CD4-positive, CD25-positive, alpha-beta regulatory T cell (primary cell): ENCODE measurements at regions not wholly inside any gene's neighbourhood (a gene's known extent, or its start where the extent isn't known, plus 50 kb on each side); places are given as distances from the start of the nearest gene placed in this dataset.
A peak's percentile ranks its signal among the peaks of the same experiment; 100 is the strongest.
"Not testable (repeated sequence)": the region's sequence is repeated elsewhere in the genome, so short reads cannot be mapped to it uniquely, and the experiment has no call there.

Source experiments
- ATAC-seq, 2 donors: fragments of 150-1000 bp; cut with Tn5 transposase; one replicate each; pipeline ENCODE4 v1.10.0; 2021; ENCODE audit warnings: low read depth in 2 of 2, moderate number of reproducible peaks in 2 of 2, moderate library complexity in 1 of 2
- DNase-seq, 3 donors: peaks; one replicate each; pipeline versions ENCODE4 v3.0.0 to v3.0.0-alpha.2; 2012 to 2022; ENCODE audit warnings: mixed read lengths in 1 of 3
- H3K27ac ChIP-seq: one replicate; pipeline ENCODE4 v1.7.0; 2013; ENCODE audit warnings: mild to moderate bottlenecking, low read length; ENCODE audit not compliant: insufficient read depth, poor library complexity, severe bottlenecking
- H3K27me3 ChIP-seq: one replicate; pipeline ENCODE4 v1.7.0; 2013; ENCODE audit warnings: low read length; ENCODE audit not compliant: control insufficient read depth, insufficient read depth
- H3K36me3 ChIP-seq: one replicate; pipeline ENCODE4 v1.7.0; 2013; ENCODE audit warnings: mild to moderate bottlenecking, low read length, moderate library complexity; ENCODE audit not compliant: control insufficient read depth, insufficient read depth
- H3K4me1 ChIP-seq: 2 replicates; pipeline ENCODE4 v1.7.0; 2013; ENCODE audit warnings: mild to moderate bottlenecking, low read length; ENCODE audit not compliant: insufficient read depth, control insufficient read depth, poor library complexity, severe bottlenecking
- H3K4me3 ChIP-seq: one replicate; pipeline ENCODE4 v1.7.0; 2013; ENCODE audit warnings: low read depth, mild to moderate bottlenecking, low read length, moderate library complexity
- H3K9me3 ChIP-seq, 2 experiments: 1 replicate in 1 of 2; 2 replicates in 1 of 2; pipeline ENCODE4 v1.7.0; 2013; ENCODE audit warnings: low read length in 2 of 2, mild to moderate bottlenecking in 1 of 2, moderate library complexity in 1 of 2; ENCODE audit not compliant: control insufficient read depth in 2 of 2
- H3K27ac Mint-ChIP-seq, 3 donors: one replicate each; pipeline ENCODE4 v1.8.0; 2020 to 2022; ENCODE audit warnings: mild to moderate bottlenecking in 3 of 3, mixed read lengths in 3 of 3, moderate library complexity in 2 of 3
- H3K27me3 Mint-ChIP-seq: one replicate; pipeline ENCODE4 v1.8.0; 2022; ENCODE audit warnings: mild to moderate bottlenecking, mixed read lengths
- H3K36me3 Mint-ChIP-seq: one replicate; pipeline ENCODE4 v1.8.0; 2020; ENCODE audit warnings: mixed read lengths
- H3K4me1 Mint-ChIP-seq, 4 donors: one replicate each; pipeline ENCODE4 v1.8.0; 2020 to 2022; ENCODE audit warnings: mixed read lengths in 4 of 4, mild to moderate bottlenecking in 1 of 4
- H3K4me3 Mint-ChIP-seq, 4 donors: one replicate each; pipeline ENCODE4 v1.8.0; 2020 to 2022; ENCODE audit warnings: mild to moderate bottlenecking in 4 of 4, mixed read lengths in 4 of 4, moderate library complexity in 3 of 4
- H3K9me3 Mint-ChIP-seq, 7 donors: one replicate each; pipeline ENCODE4 v1.8.0; 2020 to 2022; ENCODE audit warnings: mixed read lengths in 7 of 7, mild to moderate bottlenecking in 3 of 7, moderate library complexity in 2 of 7

DNA sequence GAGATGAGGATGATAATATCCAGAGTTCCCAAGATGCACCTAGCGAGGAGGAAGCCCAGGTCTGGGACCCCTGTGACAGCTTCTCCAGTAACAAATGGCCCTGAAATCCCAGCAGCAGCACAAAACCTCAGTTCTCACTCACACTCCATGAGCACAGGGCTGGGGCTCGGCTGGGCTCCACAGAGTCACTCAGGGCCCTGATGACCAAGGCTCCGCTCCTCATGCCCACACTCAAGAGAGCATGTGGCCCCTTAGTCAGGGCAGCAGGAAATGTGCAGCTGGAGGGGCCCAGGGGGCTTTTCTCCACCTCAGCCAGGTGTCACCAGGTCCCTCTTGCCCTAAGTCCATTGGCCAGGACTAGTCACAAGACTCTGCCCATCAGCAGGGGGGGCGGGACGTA lies 242.7 kb upstream of the SFSWAP start:
- H3K27ac ChIP-seq = no peak overlapping the region
- no peaks in the 10 kb centered on the region for H3K36me3 ChIP-seq
- no peak overlapping the region for H3K27ac Mint-ChIP-seq
- no peaks in the 10 kb centered on the region for H3K9me3 ChIP-seq
- H3K4me3 Mint-ChIP-seq = no peak overlapping the region
- H3K36me3 Mint-ChIP-seq = no peaks in the 10 kb centered on the region
- H3K4me1 ChIP-seq = no peaks in the 10 kb centered on the region
- no peaks in the 10 kb centered on the region for H3K9me3 Mint-ChIP-seq
- DNase-seq (no peak), ATAC-seq (no peak)
- H3K27me3 ChIP-seq = no peaks in the 10 kb centered on the region
- no peaks in the 10 kb centered on the region for H3K27me3 Mint-ChIP-seq
- H3K4me1 Mint-ChIP-seq = no peaks in the 10 kb centered on the region
- no peak overlapping the region for H3K4me3 ChIP-seq

DNA sequence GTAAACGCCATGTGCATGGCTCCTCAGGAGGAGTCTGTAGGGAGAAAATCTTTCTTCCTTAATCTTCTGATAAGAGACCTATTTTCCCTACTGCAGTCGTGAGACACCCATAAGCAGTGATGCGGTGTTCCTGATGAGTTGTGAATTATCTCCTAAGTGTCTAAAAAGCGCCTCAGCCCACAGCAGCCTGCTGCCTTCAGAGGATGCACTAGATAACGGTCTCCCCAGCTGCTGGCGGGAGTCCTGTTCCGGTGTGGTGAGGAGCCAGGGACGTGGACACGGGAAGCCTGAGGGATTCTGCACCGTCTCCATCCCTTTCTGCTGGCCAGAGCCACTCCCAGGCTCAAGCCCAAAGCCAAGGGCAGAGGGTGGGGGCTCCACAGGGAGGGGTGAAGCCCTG lies 240.9 kb upstream of the SFSWAP start:
- not testable (repeated sequence) for H3K9me3 Mint-ChIP-seq, H3K4me1 ChIP-seq, H3K27ac Mint-ChIP-seq, H3K4me3 ChIP-seq, H3K27me3 ChIP-seq, H3K27me3 Mint-ChIP-seq, H3K9me3 ChIP-seq, DNase-seq, H3K36me3 Mint-ChIP-seq, H3K4me3 Mint-ChIP-seq, H3K27ac ChIP-seq, H3K4me1 Mint-ChIP-seq, ATAC-seq, H3K36me3 ChIP-seq

DNA sequence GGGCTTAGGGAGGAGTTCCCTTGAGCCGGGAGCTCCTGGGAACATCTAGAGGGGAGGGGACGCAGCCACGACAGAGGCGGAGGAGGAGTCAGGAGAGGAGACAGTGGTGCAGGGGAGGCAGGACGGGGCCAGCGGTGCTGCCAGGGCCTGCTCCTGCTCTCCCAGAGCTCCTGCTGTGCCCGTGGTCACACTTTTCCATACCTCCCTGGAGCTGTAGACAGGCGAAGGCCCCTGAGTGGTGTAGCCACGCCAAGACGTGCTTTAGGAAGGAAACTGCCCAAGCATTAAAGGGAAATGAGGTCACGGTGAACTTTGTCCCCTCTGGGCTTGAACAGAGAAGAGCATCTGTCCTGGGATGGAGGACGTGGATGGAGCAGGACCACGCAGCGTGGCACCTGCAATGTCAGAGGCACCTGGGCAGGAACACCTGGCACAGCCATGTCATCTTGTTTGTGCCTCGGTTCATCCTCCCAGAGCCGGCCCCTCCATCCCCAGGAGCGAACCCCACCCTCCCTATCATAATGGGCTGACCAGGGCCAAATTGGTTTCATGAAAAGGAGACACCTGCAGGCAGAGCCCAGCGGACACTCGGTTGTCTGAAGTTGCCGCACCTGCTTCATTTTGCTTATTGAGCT lies 239.5 kb upstream of the SFSWAP start:
- Histone ChIP-seq H3K27me3 (no peaks in the 10 kb centered on the region), H3K4me1 (no peaks in the 10 kb centered on the region), H3K27ac (no peak overlapping the region), H3K9me3 (no peaks in the 10 kb centered on the region), H3K36me3 (no peaks in the 10 kb centered on the region), H3K4me3 (no peak overlapping the region)
- Mint-ChIP-seq H3K27ac (no peak overlapping the region), H3K27me3 (no peaks in the 10 kb centered on the region), H3K36me3 (no peaks in the 10 kb centered on the region), H3K4me3 (no peak overlapping the region), H3K4me1 (peaks cover 0 to 8% (median 0%) of the 10 kb centered on the region in 4 donors), H3K9me3 (peaks cover 0 to 1% (median 0%) of the 10 kb centered on the region in 7 donors)
- ATAC-seq (no peak), DNase-seq (no peak)

DNA sequence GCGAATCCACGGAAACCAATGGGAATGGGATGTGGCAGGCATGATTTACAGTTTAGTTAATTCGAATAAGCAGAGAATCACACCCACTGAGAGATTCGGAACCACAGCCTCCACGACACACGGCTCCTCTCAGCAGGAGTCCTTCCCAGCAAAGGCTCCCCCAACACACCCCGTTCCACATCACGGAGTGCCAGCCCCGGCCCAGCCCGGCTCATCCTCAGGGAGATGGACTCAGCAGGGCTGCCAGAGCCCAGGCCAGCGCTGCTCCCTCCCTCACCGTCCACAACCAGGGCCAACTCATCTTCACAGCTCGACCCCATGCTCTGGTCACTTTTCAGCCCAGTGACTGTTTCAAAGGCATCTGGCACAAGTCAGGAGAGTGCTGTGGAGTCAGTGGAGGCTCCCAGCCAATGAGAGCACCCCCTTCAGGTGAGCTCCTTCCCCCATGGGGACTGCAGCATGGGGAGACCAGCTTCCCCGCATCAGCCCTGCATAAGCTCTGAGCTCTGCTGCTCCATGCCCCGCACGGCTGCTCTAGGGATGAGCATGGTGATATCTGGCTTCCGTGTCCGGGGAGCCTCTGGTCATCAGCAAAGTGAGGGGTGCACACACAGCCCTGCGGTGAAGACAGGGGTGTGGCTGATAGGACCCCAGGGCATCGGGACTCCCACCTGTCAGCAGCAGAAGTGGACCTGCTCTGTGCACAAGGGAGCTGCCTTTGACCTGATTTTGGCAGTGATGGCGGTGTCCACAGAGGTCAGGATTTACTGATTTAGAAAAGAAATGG lies 238.8 kb upstream of the SFSWAP start:
- no peaks in the 10 kb centered on the region for H3K36me3 Mint-ChIP-seq
- H3K27me3 ChIP-seq = no peaks in the 10 kb centered on the region

DNA sequence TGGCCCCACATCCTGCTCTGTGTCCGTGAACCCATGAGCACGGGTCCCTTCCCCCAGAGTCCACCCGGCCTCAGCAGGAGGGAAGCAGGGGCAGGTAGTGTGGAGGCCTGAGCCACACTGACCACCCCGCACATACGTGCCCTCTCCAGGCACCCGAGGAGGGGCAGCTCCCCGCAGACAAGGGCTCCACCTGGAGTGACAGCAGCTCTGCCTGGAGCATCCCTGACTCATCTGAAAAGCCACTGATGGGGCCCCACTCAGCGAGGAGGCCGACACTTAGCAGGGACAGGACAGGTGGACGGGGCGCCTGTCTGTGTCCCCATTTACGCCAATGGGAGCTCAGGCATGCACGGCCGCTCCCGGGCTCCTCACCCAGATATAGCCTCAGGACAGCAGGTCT lies 237.6 kb upstream of the SFSWAP start:
- peaks cover 0 to 2% (median 0%) of the 10 kb centered on the region in 7 donors for H3K9me3 Mint-ChIP-seq
- Histone ChIP-seq H3K27ac (no peak overlapping the region), H3K4me3 (no peak overlapping the region), H3K4me1 (no peaks in the 10 kb centered on the region), H3K27me3 (no peaks in the 10 kb centered on the region), H3K9me3 (no peaks in the 10 kb centered on the region), H3K36me3 (no peaks in the 10 kb centered on the region)
- no peak for ATAC-seq
- H3K4me1 Mint-ChIP-seq = peaks cover 0 to 8% (median 0%) of the 10 kb centered on the region in 4 donors
- DNase-seq = no peak
- H3K27me3 Mint-ChIP-seq = no peaks in the 10 kb centered on the region
- no peak overlapping the region for H3K4me3 Mint-ChIP-seq
- H3K36me3 Mint-ChIP-seq = no peaks in the 10 kb centered on the region
- no peak overlapping the region for H3K27ac Mint-ChIP-seq

More for the DNA sequence above, 238.8 kb upstream of the SFSWAP start:
- DNase-seq = no peak
- peaks cover 0 to 8% (median 0%) of the 10 kb centered on the region in 4 donors for H3K4me1 Mint-ChIP-seq
- no peak overlapping the region for H3K4me3 ChIP-seq
- H3K4me1 ChIP-seq = no peaks in the 10 kb centered on the region
- H3K9me3 Mint-ChIP-seq = peaks cover 0 to 2% (median 0%) of the 10 kb centered on the region in 7 donors
- no peak overlapping the region for H3K27ac ChIP-seq
- H3K36me3 ChIP-seq = no peaks in the 10 kb centered on the region
- H3K9me3 ChIP-seq = no peaks in the 10 kb centered on the region
- no peak overlapping the region for H3K4me3 Mint-ChIP-seq
- H3K27ac Mint-ChIP-seq = no peak overlapping the region
- ATAC-seq = no peak
- H3K27me3 Mint-ChIP-seq = no peaks in the 10 kb centered on the region

DNA sequence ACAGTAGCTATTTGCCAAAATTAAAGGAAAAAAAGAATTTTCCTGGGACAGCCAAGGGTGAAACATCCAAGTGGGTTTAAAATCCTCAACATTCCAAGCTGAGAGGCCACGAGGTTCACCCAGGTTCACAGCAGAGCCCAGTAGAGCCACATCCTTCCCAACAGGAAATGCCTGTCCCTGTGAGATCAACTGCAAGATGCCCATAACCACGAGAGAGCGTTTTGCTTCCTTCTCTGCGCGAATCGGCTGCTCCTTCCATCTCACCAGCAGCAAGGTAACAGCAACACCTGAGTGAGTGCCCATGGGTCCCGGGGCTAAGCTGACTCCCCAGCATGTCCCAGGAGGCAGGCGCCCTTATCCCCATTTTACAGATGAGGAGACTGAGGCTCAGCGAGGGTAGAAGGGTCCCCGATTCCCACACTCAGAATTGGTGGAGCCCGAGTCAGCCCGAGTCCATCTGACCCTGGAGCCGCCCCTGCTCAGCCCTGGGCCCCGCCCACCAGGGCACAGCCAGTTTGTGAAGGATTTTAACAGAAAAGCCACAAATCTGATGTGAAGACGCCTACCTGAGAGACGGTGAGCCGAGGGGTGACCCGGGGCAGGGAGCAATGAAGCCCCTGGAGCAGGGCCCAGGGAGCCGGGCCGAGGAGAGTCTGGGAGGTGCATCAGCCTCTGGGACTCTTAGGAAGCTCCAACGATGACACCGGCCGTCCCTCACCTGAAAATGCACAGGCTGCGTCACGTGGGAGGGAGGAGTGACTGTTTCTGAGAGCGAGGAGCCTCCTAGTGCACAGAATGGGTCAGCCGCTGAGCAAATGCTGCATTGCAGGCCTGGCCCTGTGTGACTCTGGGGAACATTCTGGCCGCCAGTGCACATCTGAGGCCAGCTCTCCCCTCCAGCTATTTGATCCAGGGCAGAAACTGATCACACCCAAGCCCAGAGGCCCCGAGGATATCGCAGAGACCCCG lies 236.9 kb upstream of the SFSWAP start:
- Mint-ChIP-seq H3K36me3 (no peaks in the 10 kb centered on the region), H3K4me3 (peak overlapping the region in 1 of 4 donors; percentile 57), H3K4me1 (peaks cover 0 to 8% (median 0%) of the 10 kb centered on the region in 4 donors), H3K27ac (no peak overlapping the region), H3K9me3 (peaks cover 0 to 2% (median 0%) of the 10 kb centered on the region in 7 donors), H3K27me3 (no peaks in the 10 kb centered on the region)
- H3K4me1 ChIP-seq = no peaks in the 10 kb centered on the region
- no peak overlapping the region for H3K4me3 ChIP-seq
- no peak overlapping the region for H3K27ac ChIP-seq
- DNase-seq (no peak), ATAC-seq (no peak)
- no peaks in the 10 kb centered on the region for H3K9me3 ChIP-seq
- no peaks in the 10 kb centered on the region for H3K27me3 ChIP-seq
- H3K36me3 ChIP-seq = no peaks in the 10 kb centered on the region

DNA sequence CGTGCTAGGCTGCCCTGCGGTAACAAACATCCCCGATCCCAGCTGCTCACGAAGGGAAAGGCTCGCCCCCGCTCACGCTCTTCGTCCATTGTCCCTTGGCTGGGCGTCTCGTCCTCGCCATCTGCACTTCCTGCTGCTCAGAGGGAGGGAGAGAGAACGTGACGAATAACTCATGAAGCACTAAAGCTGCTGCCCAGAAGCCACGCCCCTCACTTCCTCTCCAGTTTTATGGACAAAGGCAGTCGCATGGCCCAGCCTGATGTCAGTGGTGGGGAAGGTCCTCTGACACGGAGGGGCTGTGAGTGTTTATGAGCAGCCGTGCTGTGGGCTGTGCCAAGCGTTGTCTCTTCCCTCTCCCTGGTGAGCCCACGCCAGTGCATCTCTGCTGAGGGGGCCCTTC lies 235.9 kb upstream of the SFSWAP start:
- not testable (repeated sequence) for DNase-seq, H3K4me1 Mint-ChIP-seq, H3K27me3 ChIP-seq, H3K4me1 ChIP-seq, H3K4me3 Mint-ChIP-seq, H3K4me3 ChIP-seq, ATAC-seq, H3K27ac Mint-ChIP-seq, H3K27me3 Mint-ChIP-seq, H3K9me3 Mint-ChIP-seq, H3K36me3 ChIP-seq, H3K36me3 Mint-ChIP-seq, H3K9me3 ChIP-seq, H3K27ac ChIP-seq
